Neural progenitor cell (in vitro differentiated cells): ENCODE measurements at regions not wholly inside any gene's neighbourhood (a gene's known extent, or its start where the extent isn't known, plus 50 kb on each side); places are given as distances from the start of the nearest gene placed in this dataset.

Source experiments
- DNase-seq: peaks from one replicate; pipeline ENCODE4 v3.0.0-alpha.2; 2016; ENCODE audit warnings: low spot score
- H2AFZ ChIP-seq: fragments of 200-600 bp; sonication (generic); replicated peaks from 2 replicates; pipeline ENCODE4 v1.6.1; 2016; ENCODE audit warnings: antibody characterized with exemption
- H3F3A ChIP-seq: fragments of 200-600 bp; sonication (generic); 2 replicates; pipeline ENCODE4 v1.6.1; 2016; ENCODE audit warnings: antibody characterized with exemption, low read depth
- H3K27ac ChIP-seq: fragments of 200-600 bp; sonication (generic); 2 replicates; pipeline ENCODE4 v1.5.1; 2016; ENCODE audit warnings: mild to moderate bottlenecking
- H3K27me3 ChIP-seq: fragments of 200-600 bp; sonication (generic); 2 replicates; pipeline ENCODE4 v1.6.1; 2016; ENCODE audit warnings: mild to moderate bottlenecking, moderate library complexity
- H3K36me3 ChIP-seq: fragments of 200-600 bp; sonication (generic); 2 replicates; pipeline ENCODE4 v1.5.1; 2016
- H3K4me1 ChIP-seq: fragments of 200-600 bp; sonication (generic); 2 replicates; pipeline ENCODE4 v1.6.1; 2016; ENCODE audit warnings: mixed run types
- H3K4me2 ChIP-seq: fragments of 200-600 bp; sonication (generic); 2 replicates; pipeline ENCODE4 v1.6.1; 2016
- H3K4me3 ChIP-seq: fragments of 200-600 bp; sonication (generic); 2 replicates; pipeline ENCODE4 v1.5.1; 2016
- H3K79me2 ChIP-seq: fragments of 200-600 bp; sonication (generic); 2 replicates; pipeline ENCODE4 v1.6.1; 2016; ENCODE audit warnings: low read depth
- H3K9ac ChIP-seq: fragments of 200-600 bp; sonication (generic); 2 replicates; pipeline ENCODE4 v1.6.1; 2016
- H3K9me3 ChIP-seq: fragments of 200-600 bp; sonication (generic); 2 replicates; pipeline ENCODE4 v1.5.1; 2016; ENCODE audit warnings: low read depth
- H4K20me1 ChIP-seq: fragments of 200-600 bp; sonication (generic); 2 replicates; pipeline ENCODE4 v1.6.1; 2016; ENCODE audit warnings: low read depth
- H3K27ac Mint-ChIP-seq: 3 replicates; pipeline ENCODE4 v1.8.0; 2021; ENCODE audit warnings: mixed read lengths
- H3K27me3 Mint-ChIP-seq: 2 replicates; pipeline ENCODE4 v1.8.0; 2022; ENCODE audit warnings: low read depth, mild to moderate bottlenecking, inconsistent platforms, moderate library complexity, mixed read lengths; ENCODE audit not compliant: insufficient read depth
- H3K36me3 Mint-ChIP-seq: 3 replicates; pipeline ENCODE4 v1.8.0; 2021; ENCODE audit warnings: mixed read lengths
- H3K4me1 Mint-ChIP-seq: 3 replicates; pipeline ENCODE4 v1.8.0; 2021; ENCODE audit warnings: mixed read lengths
- H3K4me3 Mint-ChIP-seq: 3 replicates; pipeline ENCODE4 v1.8.0; 2021; ENCODE audit warnings: mild to moderate bottlenecking, moderate library complexity, mixed read lengths
- H3K9me3 Mint-ChIP-seq: 3 replicates; pipeline ENCODE4 v1.8.0; 2020; ENCODE audit warnings: mixed read lengths
- EZH2 ChIP-seq: fragments of 200-600 bp; sonication (generic); IDR thresholded peaks from 2 replicates; pipeline ENCODE4 v1.6.1; 2017; ENCODE audit warnings: antibody characterized with exemption, mild to moderate bottlenecking, moderate library complexity
- EZH2phosphoT487 ChIP-seq: fragments of 200-600 bp; sonication (generic); IDR thresholded peaks from 2 replicates; pipeline ENCODE4 v1.6.1; 2017; ENCODE audit warnings: antibody characterized with exemption
- TF ChIP-seq, protein P1 (sequence below): fragments of 200-600 bp; sonication (generic); IDR thresholded peaks from 2 replicates; pipeline ENCODE4 v1.5.1; 2017; ENCODE audit warnings: antibody characterized with exemption, mild to moderate bottlenecking

DNA sequence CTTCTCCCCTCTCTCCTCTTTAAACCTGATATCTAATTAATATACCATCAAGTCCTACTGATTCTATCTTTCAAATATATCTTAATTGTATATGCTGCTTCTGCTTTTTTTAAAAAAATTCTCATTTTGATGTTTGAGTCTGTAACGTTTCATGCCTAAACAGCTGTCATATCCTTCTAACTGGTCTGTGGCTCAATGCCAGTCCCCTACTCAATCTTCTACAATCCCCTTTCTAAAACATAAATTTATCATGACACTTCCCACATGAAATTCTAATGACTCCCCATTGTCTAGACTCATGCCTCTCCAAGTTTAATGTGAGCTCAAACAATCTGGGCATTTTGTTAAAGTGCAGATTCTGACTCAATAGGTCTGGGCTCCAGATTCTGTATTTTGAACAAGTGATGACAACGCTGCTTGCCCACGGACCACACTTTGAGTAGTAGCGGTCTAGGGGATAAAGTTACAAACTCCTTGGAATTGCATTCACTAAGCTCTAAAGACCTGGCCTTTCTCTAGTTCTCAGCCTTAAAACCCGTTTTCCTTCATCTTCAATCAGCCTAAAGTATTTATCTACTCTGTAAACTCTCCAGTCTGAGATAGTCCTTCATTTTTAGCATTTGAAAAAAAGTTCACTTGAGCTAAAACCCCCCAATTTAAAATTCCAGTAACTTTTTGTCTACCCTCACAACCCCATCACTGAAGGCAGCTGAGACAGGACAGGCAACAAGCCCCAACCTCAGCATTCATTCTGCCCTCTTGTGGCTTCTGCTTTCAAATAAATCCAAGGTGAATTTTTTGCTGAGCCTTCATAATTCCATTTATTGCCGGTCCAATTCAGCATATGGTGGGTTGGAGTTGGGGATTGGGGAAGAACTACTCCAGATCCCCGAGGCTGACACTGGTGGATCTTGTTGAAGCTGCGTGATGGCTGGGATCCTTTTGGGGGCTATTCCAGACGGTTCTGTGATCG, 88.1 kb upstream of the THRB start:
- Histone ChIP-seq H3K9ac (no peak overlapping the region), H3K9me3 (no peaks in the 10 kb centered on the region), H3K36me3 (no peaks in the 10 kb centered on the region), H4K20me1 (no peaks in the 10 kb centered on the region), H2AFZ (no peak overlapping the region), H3K4me1 (peaks cover 11% of the 10 kb centered on the region), H3K4me3 (no peak overlapping the region), H3K27ac (no peak overlapping the region), H3K4me2 (no peak overlapping the region), H3K79me2 (no peaks in the 10 kb centered on the region), H3F3A (no peaks in the 10 kb centered on the region), H3K27me3 (no peaks in the 10 kb centered on the region)
- Mint-ChIP-seq H3K27me3 (no peaks in the 10 kb centered on the region), H3K27ac (no peak overlapping the region), H3K36me3 (no peaks in the 10 kb centered on the region), H3K9me3 (no peaks in the 10 kb centered on the region), H3K4me3 (no peak overlapping the region), H3K4me1 (peaks cover 3% of the 10 kb centered on the region)
- TF ChIP-seq, protein P1, sequence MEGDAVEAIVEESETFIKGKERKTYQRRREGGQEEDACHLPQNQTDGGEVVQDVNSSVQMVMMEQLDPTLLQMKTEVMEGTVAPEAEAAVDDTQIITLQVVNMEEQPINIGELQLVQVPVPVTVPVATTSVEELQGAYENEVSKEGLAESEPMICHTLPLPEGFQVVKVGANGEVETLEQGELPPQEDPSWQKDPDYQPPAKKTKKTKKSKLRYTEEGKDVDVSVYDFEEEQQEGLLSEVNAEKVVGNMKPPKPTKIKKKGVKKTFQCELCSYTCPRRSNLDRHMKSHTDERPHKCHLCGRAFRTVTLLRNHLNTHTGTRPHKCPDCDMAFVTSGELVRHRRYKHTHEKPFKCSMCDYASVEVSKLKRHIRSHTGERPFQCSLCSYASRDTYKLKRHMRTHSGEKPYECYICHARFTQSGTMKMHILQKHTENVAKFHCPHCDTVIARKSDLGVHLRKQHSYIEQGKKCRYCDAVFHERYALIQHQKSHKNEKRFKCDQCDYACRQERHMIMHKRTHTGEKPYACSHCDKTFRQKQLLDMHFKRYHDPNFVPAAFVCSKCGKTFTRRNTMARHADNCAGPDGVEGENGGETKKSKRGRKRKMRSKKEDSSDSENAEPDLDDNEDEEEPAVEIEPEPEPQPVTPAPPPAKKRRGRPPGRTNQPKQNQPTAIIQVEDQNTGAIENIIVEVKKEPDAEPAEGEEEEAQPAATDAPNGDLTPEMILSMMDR, result peak; percentile 44
- TF ChIP-seq EZH2 (no peak), EZH2phosphoT487 (no peak)
- DNase-seq, result peak; percentile 8

GRCh38 chr3:24586920-24587319, 92.3 kb upstream of the THRB start:
- H3K9ac ChIP-seq, result no peak overlapping the region
- no peak for DNase-seq
- no peaks in the 10 kb centered on the region for H3K36me3 ChIP-seq
- Mint-ChIP-seq H3K36me3 (no peaks in the 10 kb centered on the region), H3K4me1 (peaks cover 5% of the 10 kb centered on the region), H3K27me3 (no peaks in the 10 kb centered on the region), H3K4me3 (no peak overlapping the region), H3K9me3 (no peaks in the 10 kb centered on the region), H3K27ac (no peak overlapping the region)
- H3K4me3 ChIP-seq, result no peak overlapping the region
- no peak overlapping the region for H3K27ac ChIP-seq
- no peaks in the 10 kb centered on the region for H3F3A ChIP-seq
- H3K79me2 ChIP-seq, result no peaks in the 10 kb centered on the region
- H3K27me3 ChIP-seq, result no peaks in the 10 kb centered on the region
- TF ChIP-seq, protein P1, result no peak
- TF ChIP-seq EZH2 (no peak), EZH2phosphoT487 (no peak)
- H3K9me3 ChIP-seq, result no peaks in the 10 kb centered on the region
- no peaks in the 10 kb centered on the region for H4K20me1 ChIP-seq
- no peak overlapping the region for H2AFZ ChIP-seq
- H3K4me1 ChIP-seq, result no peaks in the 10 kb centered on the region
- no peak overlapping the region for H3K4me2 ChIP-seq

DNA sequence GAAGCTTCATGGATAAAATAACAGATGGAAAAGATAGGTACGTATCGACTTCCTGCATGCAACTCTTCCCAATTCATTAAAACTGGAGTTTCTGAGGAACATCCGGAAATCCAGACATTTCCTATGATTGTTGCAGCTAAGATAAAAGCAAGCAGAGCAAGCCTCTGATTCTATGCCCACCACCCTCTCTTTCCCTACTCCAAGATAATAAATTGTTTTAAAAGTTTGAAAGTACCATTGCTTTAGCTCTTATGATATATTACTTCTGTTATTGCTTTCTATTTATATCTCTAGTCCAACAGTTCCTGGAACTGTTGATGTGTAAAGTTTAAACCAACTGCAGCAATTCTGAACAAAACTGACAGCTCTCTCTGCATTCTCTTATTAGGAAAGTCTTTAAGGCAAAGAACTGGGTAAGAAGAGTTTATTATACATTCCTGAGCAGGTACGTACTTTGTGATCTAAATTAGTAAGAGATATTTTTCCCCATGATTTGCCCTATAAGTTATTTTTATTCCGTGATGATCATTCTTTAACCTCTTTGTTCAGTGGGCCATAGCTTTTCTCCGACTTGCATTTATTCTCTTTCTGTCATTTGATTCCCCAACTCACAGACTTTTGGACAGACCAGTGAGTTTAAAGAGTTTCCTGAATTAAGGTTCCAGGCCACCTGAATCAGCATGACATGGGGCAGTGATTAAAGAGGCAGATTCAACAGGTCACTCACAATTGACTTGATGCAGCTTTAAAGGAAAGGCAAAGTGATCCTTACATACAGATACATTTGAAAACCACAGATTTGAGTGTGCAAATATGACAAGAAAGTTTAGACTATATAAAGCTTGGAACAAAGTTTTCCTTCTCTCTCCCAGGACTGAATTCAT, 94.2 kb upstream of the THRB start:
- Histone ChIP-seq H3K9ac (no peak overlapping the region), H3K79me2 (no peaks in the 10 kb centered on the region), H3F3A (no peaks in the 10 kb centered on the region), H3K36me3 (no peaks in the 10 kb centered on the region), H3K4me2 (no peak overlapping the region), H2AFZ (no peak overlapping the region), H4K20me1 (no peaks in the 10 kb centered on the region), H3K4me1 (no peaks in the 10 kb centered on the region), H3K4me3 (no peak overlapping the region), H3K9me3 (no peaks in the 10 kb centered on the region), H3K27me3 (no peaks in the 10 kb centered on the region), H3K27ac (no peak overlapping the region)
- Mint-ChIP-seq H3K27ac (no peak overlapping the region), H3K9me3 (no peaks in the 10 kb centered on the region), H3K4me1 (peaks cover 8% of the 10 kb centered on the region), H3K4me3 (no peak overlapping the region), H3K36me3 (no peaks in the 10 kb centered on the region), H3K27me3 (peaks cover 2% of the 10 kb centered on the region)
- TF ChIP-seq, protein P1, result no peak
- TF ChIP-seq EZH2 (no peak), EZH2phosphoT487 (no peak)
- DNase-seq, result no peak
